ENCODE measurements at regions not wholly inside any gene's neighbourhood (a gene's known extent, or its start where the extent isn't known, plus 50 kb on each side); places are given as distances from the start of the nearest gene placed in this dataset.

DNA sequence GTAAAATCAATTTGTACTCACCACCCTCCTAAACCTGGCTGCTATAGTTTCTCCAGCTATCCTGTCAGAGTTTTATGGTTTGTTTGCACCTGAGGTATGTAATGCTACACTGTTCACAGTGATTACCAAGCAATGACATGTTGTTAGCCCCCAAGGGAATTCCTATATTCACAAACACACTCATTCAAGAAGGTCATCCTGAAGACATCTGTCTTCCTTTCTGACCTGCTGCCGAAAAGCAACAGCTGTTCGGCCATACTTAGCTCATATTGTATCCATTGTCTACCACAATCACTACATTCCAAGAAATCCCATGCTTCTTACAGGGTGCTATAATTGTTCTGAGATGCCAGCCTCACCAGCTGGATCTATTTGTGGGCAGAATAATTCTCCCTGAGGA is 160.1 kb upstream of the GYPA start:
- Histone ChIP-seq H3K56ac (replicated peaks; ENCODE audit: insufficient read length, low read depth, low read length) (no peak overlapping the region), H3K27me3 (replicated peaks in 1 of 4; ENCODE audit: control insufficient read depth in 3 of 4, extremely low read depth in 1 of 4, insufficient read depth in 3 of 4, low read length in 3 of 4) (no peaks in the 10 kb centered on the region), H4K91ac (replicated peaks; ENCODE audit: insufficient read length, low read length) (no peak overlapping the region), H2BK12ac (ENCODE audit: low read depth, low read length) (no peak overlapping the region), H3K36me3 (ENCODE audit: control insufficient read depth in 2 of 4, insufficient read depth in 4 of 4, low read length in 3 of 4) (no peaks in the 10 kb centered on the region), H4K20me1 (replicated peaks in 1 of 2; ENCODE audit: control insufficient read depth in 1 of 2, insufficient read depth in 2 of 2, low read length in 2 of 2) (no peaks in the 10 kb centered on the region), H3K4me3 (ENCODE audit: extremely low read depth in 1 of 4, insufficient read depth in 2 of 4, low read depth in 3 of 4, low read length in 4 of 4) (no peak overlapping the region), H3K27ac (ENCODE audit: low read depth, low read length) (no peak overlapping the region), H2AK5ac (ENCODE audit: low read depth, low read length) (no peak overlapping the region), H3K79me1 (ENCODE audit: low read depth, low read length) (no peaks in the 10 kb centered on the region), H3K9me3 (ENCODE audit: insufficient read depth in 2 of 2, low read depth in 1 of 2, low read length in 1 of 2) (no peaks in the 10 kb centered on the region), H3K4me2 (ENCODE audit: insufficient read depth in 1 of 2, low read depth in 2 of 2, low read length in 2 of 2) (no peak overlapping the region), H4K8ac (ENCODE audit: extremely low read depth, insufficient read depth, low read length) (no peak overlapping the region), H3K23me2 (ENCODE audit: low read depth, low read length) (no peaks in the 10 kb centered on the region), H4K5ac (ENCODE audit: insufficient read length, low read depth, low read length) (no peak overlapping the region), H3K23ac (ENCODE audit: insufficient read length) (no peak overlapping the region), H2BK120ac (replicated peaks; ENCODE audit: low read depth, low read length) (no peak overlapping the region), H2BK5ac (ENCODE audit: low read depth, low read length) (no peak overlapping the region), H2BK20ac (ENCODE audit: low read length) (no peak overlapping the region), H2AFZ (ENCODE audit: low read length) (no peak overlapping the region), H3K18ac (ENCODE audit: extremely low read depth, low read length) (no peak overlapping the region), H3K79me2 (ENCODE audit: control insufficient read depth in 1 of 2, insufficient read depth in 2 of 2, low read length in 2 of 2) (no peaks in the 10 kb centered on the region), H3K9ac (replicated peaks in 1 of 4; ENCODE audit: extremely low read depth in 1 of 4, low read depth in 3 of 4, low read length in 3 of 4) (no peak overlapping the region), H3K14ac (ENCODE audit: insufficient read length) (no peak overlapping the region), H2BK15ac (ENCODE audit: low read length) (no peak overlapping the region), H3K4ac (replicated peaks; ENCODE audit: insufficient read length, low read depth, low read length) (no peak overlapping the region), H3K4me1 (replicated peaks in 1 of 4; ENCODE audit: control insufficient read depth in 3 of 4, insufficient read depth in 4 of 4, low read length in 3 of 4) (peaks cover 0 to 3% (median 0%) of the 10 kb centered on the region in 4 experiments; a peak in 1 of 7 replicates)
- TF ChIP-seq BCL11A (IDR thresholded peaks at IDR 0.05; ENCODE audit: low read depth in 2 of 2, low read length in 2 of 2) (no peak), NANOG (IDR thresholded peaks at IDR 0.05; ENCODE audit: insufficient read depth, low read depth, low read length, poor library complexity, severe bottlenecking) (no peak), RXRA (IDR thresholded peaks at IDR 0.05; ENCODE audit: insufficient read depth, low read depth, low read length) (no peak)
- TF ChIP-seq, protein P1, sequence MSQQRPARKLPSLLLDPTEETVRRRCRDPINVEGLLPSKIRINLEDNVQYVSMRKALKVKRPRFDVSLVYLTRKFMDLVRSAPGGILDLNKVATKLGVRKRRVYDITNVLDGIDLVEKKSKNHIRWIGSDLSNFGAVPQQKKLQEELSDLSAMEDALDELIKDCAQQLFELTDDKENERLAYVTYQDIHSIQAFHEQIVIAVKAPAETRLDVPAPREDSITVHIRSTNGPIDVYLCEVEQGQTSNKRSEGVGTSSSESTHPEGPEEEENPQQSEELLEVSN (IDR thresholded peaks at IDR 0.05), result no peak
- DNase-seq (ENCODE audit: low read depth in 1 of 2, low spot score in 2 of 2) (no peak), FAIRE-seq (no peak)
- ChIA-PET CTCF (ENCODE audit: partially characterized antibody) (interaction anchor here (0.6 kb wide), 1 partner anchor 270 kb away, joined by 3 read pairs; no protein-coding TSS in a partner anchor), POLR2A (ENCODE audit: partially characterized antibody) (no interaction called here)
- 97% methylated on average over 2 of the region's 2 CpGs; no CpG with 5 or more reads in 1 of the 2 experiments for WGBS, 2 experiments (ENCODE audit: extremely low coverage in 1 of 2, insufficient coverage in 1 of 2, insufficient read length in 1 of 2, insufficient replicate concordance in 2 of 2, low coverage in 1 of 2, low lambda C conversion rate in 2 of 2, missing lambda C conversion rate in 1 of 2)

Data from H1 (cell line).